Testis (tissue), 2 donors: ENCODE measurements at regions not wholly inside any gene's neighbourhood (a gene's known extent, or its start where the extent isn't known, plus 50 kb on each side); places are given as distances from the start of the nearest gene placed in this dataset.

Source experiments
- POLR2A ChIP-seq: fragments of 450-650 bp; IDR thresholded peaks from one replicate; pipeline ENCODE4 v1.6.1; 2017; ENCODE audit warnings: antibody characterized with exemption, mild to moderate bottlenecking, moderate library complexity
- TF ChIP-seq, protein P1 (sequence below), 3 experiments: fragments of 450-650 bp in 2 of 3; fragments of 200-600 bp in 1 of 3; sonication (generic) in 1 of 3; IDR thresholded peaks; one replicate each; pipeline ENCODE4 v1.5.1; 2016 to 2019; ENCODE audit warnings: antibody characterized with exemption in 3 of 3, mild to moderate bottlenecking in 2 of 3, moderate library complexity in 1 of 3

DNA sequence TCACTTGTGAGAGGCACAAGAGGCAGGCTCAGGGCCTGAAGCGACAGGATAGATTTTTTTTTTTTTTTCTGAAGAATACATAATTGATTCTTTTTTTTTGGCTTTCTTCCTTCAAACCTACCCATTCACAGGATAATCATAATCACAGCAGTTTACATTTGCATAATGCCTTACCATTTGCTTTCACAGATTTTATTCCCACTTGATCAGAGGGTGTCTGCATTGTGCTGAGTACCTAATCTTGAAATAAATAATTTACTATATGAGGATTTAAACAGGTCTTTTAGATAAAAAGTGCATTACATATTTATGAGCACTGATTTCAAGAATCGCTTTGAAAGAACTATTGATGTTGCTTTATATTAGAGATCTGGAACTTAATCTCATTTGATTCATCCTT lies 219.3 kb downstream of the SPRY1 start:
- TF ChIP-seq, protein P1, sequence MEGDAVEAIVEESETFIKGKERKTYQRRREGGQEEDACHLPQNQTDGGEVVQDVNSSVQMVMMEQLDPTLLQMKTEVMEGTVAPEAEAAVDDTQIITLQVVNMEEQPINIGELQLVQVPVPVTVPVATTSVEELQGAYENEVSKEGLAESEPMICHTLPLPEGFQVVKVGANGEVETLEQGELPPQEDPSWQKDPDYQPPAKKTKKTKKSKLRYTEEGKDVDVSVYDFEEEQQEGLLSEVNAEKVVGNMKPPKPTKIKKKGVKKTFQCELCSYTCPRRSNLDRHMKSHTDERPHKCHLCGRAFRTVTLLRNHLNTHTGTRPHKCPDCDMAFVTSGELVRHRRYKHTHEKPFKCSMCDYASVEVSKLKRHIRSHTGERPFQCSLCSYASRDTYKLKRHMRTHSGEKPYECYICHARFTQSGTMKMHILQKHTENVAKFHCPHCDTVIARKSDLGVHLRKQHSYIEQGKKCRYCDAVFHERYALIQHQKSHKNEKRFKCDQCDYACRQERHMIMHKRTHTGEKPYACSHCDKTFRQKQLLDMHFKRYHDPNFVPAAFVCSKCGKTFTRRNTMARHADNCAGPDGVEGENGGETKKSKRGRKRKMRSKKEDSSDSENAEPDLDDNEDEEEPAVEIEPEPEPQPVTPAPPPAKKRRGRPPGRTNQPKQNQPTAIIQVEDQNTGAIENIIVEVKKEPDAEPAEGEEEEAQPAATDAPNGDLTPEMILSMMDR (IDR thresholded peaks at IDR 0.05): no peak
- no peak for TF ChIP-seq POLR2A
